Retinal pigment epithelial cell (primary cell): ENCODE measurements at regions not wholly inside any gene's neighbourhood (a gene's known extent, or its start where the extent isn't known, plus 50 kb on each side); places are given as distances from the start of the nearest gene placed in this dataset.

Experiments
- DNase-seq: peaks from one replicate; pipeline ENCODE4 v3.0.0-alpha.2; 2010; ENCODE audit warnings: low read depth
- H3K4me3 ChIP-seq: 2 replicates; pipeline ENCODE4 v1.5.1; 2011; ENCODE audit warnings: mild to moderate bottlenecking, low read length, control low read depth, moderate library complexity
- CTCF ChIP-seq: conservative IDR thresholded peaks from 2 replicates; pipeline ENCODE4 v1.5.1; 2011; ENCODE audit warnings: low read depth, low read length, control low read depth, inconsistent platforms

GRCh38 chr11:88398372-88398771 is 60.8 kb upstream of the CTSC start:
- no peak for DNase-seq

GRCh38 chr11:88390254-88390653 is 52.7 kb upstream of the CTSC start:
- no peak overlapping the region for H3K4me3 ChIP-seq
- no peak for DNase-seq
- no peak for TF ChIP-seq CTCF

More at GRCh38 chr11:88398372-88398771, 60.8 kb upstream of the CTSC start:
- no peak overlapping the region for H3K4me3 ChIP-seq
- TF ChIP-seq CTCF, result no peak

- no peak for TF ChIP-seq CTCF
- DNase-seq, result no peak
- no peak overlapping the region for H3K4me3 ChIP-seq
Observed at GRCh38 chr11:88387957-88388356, 50.4 kb upstream of the CTSC start.
